HUES48 (cell line): ENCODE measurements at regions not wholly inside any gene's neighbourhood (a gene's known extent, or its start where the extent isn't known, plus 50 kb on each side); places are given as distances from the start of the nearest gene placed in this dataset.
"Not testable (repeated sequence)": the region's sequence is repeated elsewhere in the genome, so short reads cannot be mapped to it uniquely, and the experiment has no call there.

Experiments
- H3K27ac ChIP-seq: one replicate; pipeline ENCODE4 v1.7.0; 2013; ENCODE audit warnings: low read depth, low read length, inconsistent platforms
- H3K27me3 ChIP-seq: 2 replicates; pipeline ENCODE4 v1.6.1; 2013; ENCODE audit warnings: mild to moderate bottlenecking, low read length; ENCODE audit not compliant: control insufficient read depth, insufficient read depth
- H3K36me3 ChIP-seq: 2 replicates; pipeline ENCODE4 v1.6.1; 2013; ENCODE audit warnings: low read length; ENCODE audit not compliant: control insufficient read depth, insufficient read depth
- H3K4me1 ChIP-seq: 2 replicates; pipeline ENCODE4 v1.6.1; 2013; ENCODE audit warnings: mild to moderate bottlenecking, low read length; ENCODE audit not compliant: control insufficient read depth, insufficient read depth
- H3K4me3 ChIP-seq: 2 replicates; pipeline ENCODE4 v1.5.1; 2013; ENCODE audit warnings: mild to moderate bottlenecking, low read depth, low read length
- H3K9ac ChIP-seq: 2 replicates; pipeline ENCODE4 v1.6.1; 2013; ENCODE audit warnings: mild to moderate bottlenecking, low read depth, low read length, moderate library complexity
- H3K9me3 ChIP-seq: 2 replicates; pipeline ENCODE4 v1.6.1; 2013; ENCODE audit warnings: low read length; ENCODE audit not compliant: control insufficient read depth, insufficient read depth

GRCh38 chr7:82499546-82499945 is 56.0 kb upstream of the CACNA2D1 start:
- H3K9ac ChIP-seq, H3K27me3 ChIP-seq, H3K9me3 ChIP-seq, H3K4me3 ChIP-seq, H3K4me1 ChIP-seq, H3K36me3 ChIP-seq, H3K27ac ChIP-seq: not testable (repeated sequence)

DNA sequence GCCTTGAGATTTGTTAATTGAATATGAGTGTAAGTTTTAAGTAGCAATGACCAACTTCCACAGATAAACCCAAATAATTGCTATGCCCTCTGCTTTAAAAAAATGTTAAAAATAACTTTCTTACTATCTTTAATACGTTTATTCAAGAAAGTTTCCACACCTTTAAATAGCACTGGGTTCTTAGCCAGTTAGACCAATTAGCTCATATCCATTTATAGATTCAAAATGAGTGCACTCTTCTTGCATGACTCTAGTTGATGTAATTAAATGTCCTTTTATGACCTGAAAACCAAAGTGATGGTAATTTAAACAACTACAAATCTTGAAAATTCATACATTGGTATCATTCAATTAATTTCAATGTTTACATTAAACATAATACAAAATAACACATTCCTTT is 50.8 kb upstream of the CACNA2D1 start:
- Histone ChIP-seq H3K9me3 (no peaks in the 10 kb centered on the region), H3K27ac (no peak overlapping the region), H3K27me3 (no peaks in the 10 kb centered on the region)

More for the DNA sequence above, 50.8 kb upstream of the CACNA2D1 start:
- Histone ChIP-seq H3K4me3 (no peak overlapping the region), H3K4me1 (no peaks in the 10 kb centered on the region), H3K9ac (no peak overlapping the region), H3K36me3 (no peaks in the 10 kb centered on the region)
